Dermis microvascular lymphatic vessel endothelial cell (primary cell): ENCODE measurements at regions not wholly inside any gene's neighbourhood (a gene's known extent, or its start where the extent isn't known, plus 50 kb on each side); places are given as distances from the start of the nearest gene placed in this dataset.

Experiments used
- DNase-seq, 2 donors: peaks; one replicate each; pipeline versions ENCODE4 v3.0.0 to v3.0.0-alpha.2; 2010; ENCODE audit warnings: low read depth in 2 of 2

GRCh38 chr6:113329942-113330635 lies 527.1 kb upstream of the MARCKS start:
- DNase-seq = no peak

- no peak for DNase-seq
These were observed 526.6 kb upstream of the MARCKS start for GRCh38 chr6:113330636-113330946.

GRCh38 chr6:113331021-113331420 lies 526.1 kb upstream of the MARCKS start:
- no peak for DNase-seq

GRCh38 chr6:113338644-113339043 lies 518.5 kb upstream of the MARCKS start:
- no peak for DNase-seq

- DNase-seq = no peak
These were observed 517.9 kb upstream of the MARCKS start for GRCh38 chr6:113339209-113339608.

- DNase-seq = no peak
These were observed 516.8 kb upstream of the MARCKS start for GRCh38 chr6:113340371-113340770.

- no peak for DNase-seq
These were observed 513.2 kb upstream of the MARCKS start for GRCh38 chr6:113343940-113344339.

- no peak for DNase-seq
These were observed 512.2 kb upstream of the MARCKS start for GRCh38 chr6:113344969-113345368.

- peak in 1 of 2 donors; percentile 65 for DNase-seq
These were observed 509.7 kb upstream of the MARCKS start for GRCh38 chr6:113347436-113347835.

- no peak for DNase-seq
These were observed 506.7 kb upstream of the MARCKS start for GRCh38 chr6:113350461-113350860.

GRCh38 chr6:113351173-113351834 lies 505.8 kb upstream of the MARCKS start:
- DNase-seq = peak in 1 of 2 donors; percentile 53

- peak in 1 of 2 donors; percentile 73 for DNase-seq
These were observed 504.9 kb upstream of the MARCKS start for GRCh38 chr6:113352029-113352801.

- DNase-seq = no peak
These were observed 504.3 kb upstream of the MARCKS start for GRCh38 chr6:113352831-113353230.

- DNase-seq = no peak
These were observed 503.8 kb upstream of the MARCKS start for GRCh38 chr6:113353392-113353791.

- DNase-seq = no peak
These were observed 502.8 kb upstream of the MARCKS start for GRCh38 chr6:113354204-113354895.

- DNase-seq = no peak
These were observed 501.0 kb upstream of the MARCKS start for GRCh38 chr6:113356139-113356538.

- no peak for DNase-seq
These were observed 500.1 kb upstream of the MARCKS start for GRCh38 chr6:113357041-113357440.

- no peak for DNase-seq
These were observed 499.0 kb upstream of the MARCKS start for GRCh38 chr6:113358063-113358583.

GRCh38 chr6:113359155-113360140 lies 497.7 kb upstream of the MARCKS start:
- peak in 1 of 2 donors; percentile 63 for DNase-seq

GRCh38 chr6:113361014-113361645 lies 496.0 kb upstream of the MARCKS start:
- DNase-seq = peak in 1 of 2 donors; percentile 70
